Naive thymus-derived CD8-positive, alpha-beta T cell (primary cell): ENCODE measurements at regions not wholly inside any gene's neighbourhood (a gene's known extent, or its start where the extent isn't known, plus 50 kb on each side); places are given as distances from the start of the nearest gene placed in this dataset.
"Not testable (repeated sequence)": the region's sequence is repeated elsewhere in the genome, so short reads cannot be mapped to it uniquely, and the experiment has no call there.

ENCODE experiments used
- ATAC-seq, 2 donors: fragments of 150-1000 bp; cut with Tn5 transposase in 1 of 2; sonication (Bioruptor Pico), chemical (Tn5 transposase) in 1 of 2; 1 replicate in 1 of 2; 2 replicates in 1 of 2; pipeline ENCODE4 v1.10.0; 2021; ENCODE audit warnings: mild to moderate bottlenecking in 2 of 2, moderate library complexity in 2 of 2
- POLR2A ChIA-PET: fragments of 350-600 bp; sonication (Branson Sonifier 250); formaldehyde crosslinking; loops from one replicate; lab custom pipeline; 2021; ENCODE audit warnings: antibody characterized with exemption; lab: Charles Lee
- DNase-seq, 10 donors: peaks; one replicate each; pipeline versions ENCODE4 v3.0.0 to v3.0.0-alpha.2; 2020 to 2022
- H3K27ac Mint-ChIP-seq, 10 donors: one replicate each; pipeline ENCODE4 v1.8.0; 2020 to 2022; ENCODE audit warnings: mild to moderate bottlenecking in 10 of 10, mixed read lengths in 10 of 10, moderate library complexity in 4 of 10, inconsistent platforms in 1 of 10
- H3K27me3 Mint-ChIP-seq, 5 donors: one replicate each; pipeline ENCODE4 v1.8.0; 2021 to 2022; ENCODE audit warnings: mixed read lengths in 5 of 5
- H3K36me3 Mint-ChIP-seq, 3 donors: one replicate each; pipeline ENCODE4 v1.8.0; 2020 to 2022; ENCODE audit warnings: mixed read lengths in 3 of 3, mild to moderate bottlenecking in 2 of 3, inconsistent platforms in 1 of 3
- H3K4me1 Mint-ChIP-seq, 4 donors: one replicate each; pipeline ENCODE4 v1.8.0; 2021 to 2022; ENCODE audit warnings: mixed read lengths in 4 of 4
- H3K4me3 Mint-ChIP-seq, 10 donors: one replicate each; pipeline ENCODE4 v1.8.0; 2020 to 2022; ENCODE audit warnings: mild to moderate bottlenecking in 10 of 10, mixed read lengths in 10 of 10, moderate library complexity in 6 of 10, inconsistent platforms in 1 of 10
- H3K9me3 Mint-ChIP-seq, 9 donors: one replicate each; pipeline ENCODE4 v1.8.0; 2020 to 2022; ENCODE audit warnings: mixed read lengths in 9 of 9, mild to moderate bottlenecking in 3 of 9, inconsistent platforms in 1 of 9, moderate library complexity in 1 of 9

DNA sequence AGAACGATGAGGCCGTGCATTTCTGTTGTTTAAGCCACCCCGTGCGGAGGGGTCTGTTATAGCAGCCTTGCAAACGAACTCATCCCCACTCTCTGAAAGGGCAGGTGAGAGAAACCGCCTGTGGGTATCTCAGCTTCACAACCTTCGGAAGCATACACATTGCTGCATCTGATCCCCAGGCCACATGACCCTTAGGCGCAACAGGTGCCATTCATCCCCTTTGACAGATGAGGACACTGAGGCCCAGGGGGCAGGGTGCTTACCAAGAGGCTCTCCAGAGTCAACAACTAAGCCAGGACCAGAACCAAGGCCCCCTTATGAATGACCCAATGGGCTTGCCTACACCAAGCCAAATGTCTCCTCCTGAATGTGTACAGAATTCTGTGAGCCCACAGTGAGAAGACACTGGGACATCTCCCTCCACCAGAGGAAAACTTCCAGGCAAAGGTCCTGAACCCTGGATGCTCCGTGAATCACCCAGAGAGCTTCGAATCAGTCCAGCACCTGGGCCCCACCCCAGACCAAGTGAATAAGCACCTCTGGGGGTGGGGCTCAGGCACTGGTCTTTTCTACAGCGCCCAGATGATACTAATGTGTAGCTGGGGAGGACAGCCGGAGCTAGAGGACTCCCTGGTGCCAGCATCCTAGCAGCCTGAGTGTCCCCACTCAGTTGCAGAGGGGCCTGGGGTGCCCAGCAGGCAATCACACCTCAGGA is 83.2 kb downstream of the BUD13 start:
- no peak for DNase-seq
- Mint-ChIP-seq H3K4me3 (no peak overlapping the region), H3K4me1 (peaks cover 0 to 2% (median 0%) of the 10 kb centered on the region in 4 donors), H3K27ac (no peak overlapping the region), H3K9me3 (no peaks in the 10 kb centered on the region), H3K36me3 (no peaks in the 10 kb centered on the region), H3K27me3 (peaks cover 2 to 15% (median 9%) of the 10 kb centered on the region in 5 donors)
- POLR2A ChIA-PET = no interaction called here
- no peak for ATAC-seq

DNA sequence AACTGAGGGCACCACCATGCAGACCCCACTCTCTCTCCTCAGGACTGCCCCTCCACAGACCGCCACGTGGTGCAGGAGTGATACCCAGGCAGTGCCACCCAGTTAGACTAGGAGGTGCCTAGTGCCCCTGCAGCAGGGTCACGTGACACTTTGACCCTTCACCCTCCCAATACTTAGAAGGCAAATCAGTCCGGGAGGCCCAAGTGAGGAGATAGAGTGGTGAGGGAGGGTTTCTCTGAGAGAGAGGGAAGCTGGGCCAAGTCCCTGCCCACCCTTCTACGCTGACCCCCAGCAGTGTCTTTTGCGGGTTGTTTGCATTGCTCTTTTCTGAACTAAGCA is 84.6 kb downstream of the BUD13 start:
- POLR2A ChIA-PET = no interaction called here
- Mint-ChIP-seq H3K36me3 (no peaks in the 10 kb centered on the region), H3K4me3 (no peak overlapping the region), H3K9me3 (peaks cover 0 to 13% (median 0%) of the 10 kb centered on the region in 9 donors), H3K4me1 (peaks cover 0 to 2% (median 0%) of the 10 kb centered on the region in 4 donors), H3K27me3 (peaks cover 2 to 16% (median 9%) of the 10 kb centered on the region in 5 donors), H3K27ac (no peak overlapping the region)
- ATAC-seq (no peak), DNase-seq (no peak)

DNA sequence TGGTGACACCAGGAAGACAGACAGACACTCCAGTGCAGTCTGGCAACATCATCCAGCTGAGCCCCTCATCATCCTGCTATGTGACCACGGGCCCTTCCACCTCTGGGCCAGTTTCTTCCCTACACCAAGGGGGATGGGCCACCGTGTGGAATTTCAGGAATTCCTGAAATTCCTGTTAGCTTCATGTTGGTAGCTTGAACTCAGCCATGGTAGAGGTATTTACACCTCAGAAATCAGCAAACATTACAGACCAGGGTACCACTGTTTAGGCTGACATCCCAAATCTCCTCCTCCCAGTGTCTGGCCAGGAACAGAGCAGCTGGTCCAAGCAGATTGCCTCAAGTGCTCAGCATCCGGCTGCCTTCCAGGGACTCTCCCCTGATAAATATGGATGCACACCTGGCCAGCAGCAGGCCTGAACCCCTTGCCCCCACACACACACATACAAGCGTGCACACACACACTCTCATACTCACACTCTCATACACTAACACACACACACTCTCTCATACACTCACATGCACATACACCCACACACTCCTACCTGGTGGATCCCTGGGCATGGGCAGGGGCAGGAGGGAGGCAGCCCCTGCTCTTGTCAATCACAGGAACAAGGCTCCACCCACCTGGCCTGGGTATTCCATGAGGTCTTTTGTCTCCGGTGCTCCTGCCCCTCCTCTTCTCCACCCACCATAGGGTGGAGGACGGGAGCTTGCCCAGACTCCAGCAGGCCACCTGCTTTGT is 85.2 kb downstream of the BUD13 start:
- H3K36me3 Mint-ChIP-seq = no peaks in the 10 kb centered on the region
- no peak overlapping the region for H3K4me3 Mint-ChIP-seq
- H3K4me1 Mint-ChIP-seq = peaks cover 0 to 2% (median 0%) of the 10 kb centered on the region in 4 donors
- peaks cover 2 to 15% (median 9%) of the 10 kb centered on the region in 5 donors for H3K27me3 Mint-ChIP-seq
- no peak for DNase-seq
- POLR2A ChIA-PET = no interaction called here
- peak overlapping the region in 1 of 10 donors; percentile 7 for H3K27ac Mint-ChIP-seq
- no peak for ATAC-seq
- peaks cover 0 to 15% (median 0%) of the 10 kb centered on the region in 9 donors for H3K9me3 Mint-ChIP-seq

DNA sequence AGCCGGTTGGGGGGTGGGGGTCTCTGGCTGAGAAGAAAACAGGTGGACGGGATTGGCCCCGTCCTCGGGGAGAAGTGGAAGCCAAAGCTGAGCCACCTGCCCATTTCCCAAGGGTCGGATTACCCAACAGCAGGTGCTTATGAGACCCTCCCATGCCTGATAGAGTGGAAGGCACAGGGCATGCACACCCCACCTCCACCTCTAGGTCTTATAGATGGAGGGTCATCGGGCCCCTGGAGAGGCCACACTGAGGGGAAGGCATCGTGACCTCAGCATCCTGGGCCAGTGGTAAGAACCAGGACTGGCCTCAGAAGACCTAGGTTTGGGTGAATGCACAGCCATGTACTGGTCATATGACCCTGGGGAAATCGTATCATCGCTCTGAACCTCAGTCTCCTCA is 85.9 kb downstream of the BUD13 start:
- POLR2A ChIA-PET = no interaction called here
- H3K9me3 Mint-ChIP-seq = peaks cover 0 to 15% (median 0%) of the 10 kb centered on the region in 9 donors
- H3K4me1 Mint-ChIP-seq = peaks cover 0 to 2% (median 0%) of the 10 kb centered on the region in 4 donors
- H3K4me3 Mint-ChIP-seq = no peak overlapping the region
- DNase-seq (no peak), ATAC-seq (no peak)
- peaks cover 2 to 15% (median 9%) of the 10 kb centered on the region in 5 donors for H3K27me3 Mint-ChIP-seq
- H3K36me3 Mint-ChIP-seq = no peaks in the 10 kb centered on the region
- H3K27ac Mint-ChIP-seq = no peak overlapping the region

DNA sequence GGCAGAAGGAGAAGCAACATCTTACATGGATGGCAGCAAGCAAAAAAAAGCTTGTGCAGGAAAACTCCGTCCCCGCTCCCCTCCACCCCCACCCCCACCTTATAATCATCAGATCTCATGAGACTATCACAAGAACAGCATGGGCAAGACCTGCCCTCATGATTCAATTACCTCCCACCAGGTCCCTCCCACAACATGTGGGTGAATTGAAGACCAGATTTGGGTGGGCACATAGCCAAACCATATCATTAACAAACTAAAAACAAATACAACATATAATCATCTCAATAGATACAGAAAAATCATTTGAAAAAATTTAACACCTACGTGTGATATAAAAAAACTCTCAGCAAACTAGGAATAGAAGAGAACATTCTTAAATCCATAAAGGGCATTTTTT is 88.8 kb downstream of the BUD13 start:
- H3K36me3 Mint-ChIP-seq = no peaks in the 10 kb centered on the region
- ATAC-seq (no peak), DNase-seq (no peak)
- POLR2A ChIA-PET = no interaction called here
- H3K27ac Mint-ChIP-seq = no peak overlapping the region
- H3K9me3 Mint-ChIP-seq = peaks cover 0 to 15% (median 0%) of the 10 kb centered on the region in 9 donors
- peaks cover 6 to 25% (median 15%) of the 10 kb centered on the region in 5 donors for H3K27me3 Mint-ChIP-seq
- no peaks in the 10 kb centered on the region for H3K4me1 Mint-ChIP-seq
- H3K4me3 Mint-ChIP-seq = no peak overlapping the region

DNA sequence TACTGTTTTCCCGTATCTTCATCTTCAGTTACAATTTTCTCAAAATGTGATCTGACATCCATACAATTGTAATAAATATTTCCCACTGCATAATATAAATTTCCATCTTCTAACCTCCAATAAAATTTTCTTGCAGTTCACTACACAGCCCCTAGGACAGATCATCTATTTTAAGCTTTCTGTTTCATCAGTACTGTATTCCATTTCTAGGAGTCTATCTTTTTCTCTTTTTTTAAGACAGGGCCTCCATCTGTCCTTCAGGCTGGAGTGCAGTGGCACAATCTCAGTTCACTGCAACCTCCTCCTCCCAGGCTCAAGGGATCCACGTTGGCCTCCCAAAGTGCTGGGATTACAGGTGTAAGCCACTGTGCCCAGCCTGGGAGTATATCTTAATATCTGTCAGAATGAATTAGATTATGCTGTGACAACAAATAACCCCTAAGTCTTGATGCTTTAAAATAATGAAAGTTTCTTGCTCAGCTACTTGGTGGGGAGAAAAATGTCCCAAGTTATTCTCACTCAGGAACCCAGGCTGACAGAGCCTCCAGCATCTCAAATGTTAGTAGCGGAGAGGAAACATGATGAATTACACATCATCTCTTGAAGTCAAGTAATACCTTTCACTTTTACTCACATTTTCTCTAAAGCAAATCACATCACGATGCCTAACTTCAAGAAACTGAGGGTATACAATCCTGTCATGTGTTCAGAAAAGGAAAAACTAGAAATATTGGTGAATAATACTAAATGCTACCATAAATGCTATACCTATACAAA is 92.2 kb downstream of the BUD13 start:
- DNase-seq (no peak), ATAC-seq (no peak)
- POLR2A ChIA-PET = no interaction called here
- H3K36me3 Mint-ChIP-seq = peaks cover 0 to 5% (median 0%) of the 10 kb centered on the region in 3 donors
- H3K4me1 Mint-ChIP-seq = no peaks in the 10 kb centered on the region
- no peak overlapping the region for H3K27ac Mint-ChIP-seq
- peaks cover 6 to 11% (median 6%) of the 10 kb centered on the region in 5 donors for H3K27me3 Mint-ChIP-seq
- peaks cover 0 to 24% (median 8%) of the 10 kb centered on the region in 9 donors for H3K9me3 Mint-ChIP-seq
- H3K4me3 Mint-ChIP-seq = no peak overlapping the region

DNA sequence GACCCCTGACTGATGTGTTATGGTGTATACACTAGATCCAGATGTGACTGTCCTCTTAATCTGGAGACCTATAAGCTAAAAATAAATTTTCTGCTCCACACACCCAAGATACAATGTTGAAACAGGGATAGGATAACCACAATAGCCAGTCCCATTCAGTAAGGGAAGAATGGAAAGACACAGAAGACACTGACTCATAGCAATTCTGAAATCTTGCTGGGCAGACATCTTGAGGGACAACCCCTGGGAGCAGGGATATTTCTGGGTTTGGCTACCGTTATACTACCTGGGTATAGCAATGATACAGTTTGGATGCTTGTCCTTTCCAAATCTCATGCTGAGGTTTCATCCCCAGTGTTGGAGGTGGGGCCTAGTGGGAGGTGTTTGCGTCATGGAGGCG is 93.9 kb downstream of the BUD13 start:
- DNase-seq (no peak), ATAC-seq (no peak)
- H3K27me3 Mint-ChIP-seq = peaks cover 3 to 10% (median 3%) of the 10 kb centered on the region in 5 donors
- no peak overlapping the region for H3K27ac Mint-ChIP-seq
- peaks cover 0 to 28% (median 16%) of the 10 kb centered on the region in 9 donors for H3K9me3 Mint-ChIP-seq
- peaks cover 0 to 9% (median 0%) of the 10 kb centered on the region in 3 donors for H3K36me3 Mint-ChIP-seq
- H3K4me1 Mint-ChIP-seq = no peaks in the 10 kb centered on the region
- no peak overlapping the region for H3K4me3 Mint-ChIP-seq
- POLR2A ChIA-PET = no interaction called here

DNA sequence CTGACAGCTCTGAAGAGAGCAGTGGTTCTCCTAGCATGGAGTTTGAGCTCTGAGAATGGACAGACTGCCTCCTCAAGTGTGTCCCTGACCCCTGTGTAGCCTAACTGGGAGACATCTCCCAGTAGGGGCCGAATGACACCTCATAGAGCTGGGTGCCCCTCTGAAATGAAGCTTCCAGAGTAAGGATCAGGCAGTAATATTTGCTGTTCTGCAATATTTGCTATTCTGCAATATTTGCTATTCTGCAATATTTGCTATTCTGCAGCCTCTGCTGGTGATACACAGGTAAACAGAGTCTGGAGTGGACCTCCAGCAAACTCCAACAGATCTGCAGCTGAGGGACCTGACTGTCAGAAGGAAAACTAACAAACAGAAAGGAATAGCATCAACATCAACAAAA is 105.5 kb downstream of the BUD13 start:
- H3K4me3 Mint-ChIP-seq, POLR2A ChIA-PET, H3K4me1 Mint-ChIP-seq, H3K27ac Mint-ChIP-seq, ATAC-seq, DNase-seq: not testable (repeated sequence)
- Mint-ChIP-seq H3K36me3 (peaks cover 0 to 28% (median 4%) of the 10 kb centered on the region in 3 donors), H3K27me3 (peaks cover 26 to 66% (median 34%) of the 10 kb centered on the region in 5 donors), H3K9me3 (peaks cover 18 to 70% (median 44%) of the 10 kb centered on the region in 9 donors)

DNA sequence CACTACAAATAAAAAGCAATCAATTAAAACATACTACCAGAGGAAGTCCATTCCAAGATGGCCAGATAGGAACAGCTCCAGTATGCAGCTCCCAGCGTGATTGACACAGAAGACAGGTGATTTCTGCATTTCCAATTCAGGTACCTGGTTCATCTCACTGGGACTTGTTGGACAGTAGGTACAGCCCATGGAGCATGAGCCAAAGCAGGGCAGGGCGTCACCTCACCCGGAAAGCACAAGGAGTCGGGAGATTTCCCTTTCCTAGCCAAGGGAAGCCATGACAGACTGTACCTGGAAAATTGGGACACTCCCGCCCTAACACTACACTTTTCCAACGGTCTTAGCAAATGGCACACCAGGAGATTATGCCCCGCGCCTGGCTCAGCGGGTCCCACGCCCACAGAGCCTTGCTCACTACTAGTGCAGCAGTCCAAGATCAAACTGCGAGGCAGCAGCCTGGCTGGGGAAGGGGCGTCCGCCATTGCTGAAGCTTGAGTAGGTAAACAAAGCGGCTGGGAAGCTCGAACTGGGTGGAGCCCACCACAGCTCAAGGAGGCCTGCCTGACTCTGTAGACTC is 106.0 kb downstream of the BUD13 start:
- ATAC-seq, H3K4me3 Mint-ChIP-seq, POLR2A ChIA-PET, H3K4me1 Mint-ChIP-seq, H3K27ac Mint-ChIP-seq, DNase-seq: not testable (repeated sequence)
- H3K9me3 Mint-ChIP-seq = peaks cover 18 to 68% (median 44%) of the 10 kb centered on the region in 9 donors
- peaks cover 0 to 28% (median 4%) of the 10 kb centered on the region in 3 donors for H3K36me3 Mint-ChIP-seq
- H3K27me3 Mint-ChIP-seq = peaks cover 26 to 72% (median 38%) of the 10 kb centered on the region in 5 donors

DNA sequence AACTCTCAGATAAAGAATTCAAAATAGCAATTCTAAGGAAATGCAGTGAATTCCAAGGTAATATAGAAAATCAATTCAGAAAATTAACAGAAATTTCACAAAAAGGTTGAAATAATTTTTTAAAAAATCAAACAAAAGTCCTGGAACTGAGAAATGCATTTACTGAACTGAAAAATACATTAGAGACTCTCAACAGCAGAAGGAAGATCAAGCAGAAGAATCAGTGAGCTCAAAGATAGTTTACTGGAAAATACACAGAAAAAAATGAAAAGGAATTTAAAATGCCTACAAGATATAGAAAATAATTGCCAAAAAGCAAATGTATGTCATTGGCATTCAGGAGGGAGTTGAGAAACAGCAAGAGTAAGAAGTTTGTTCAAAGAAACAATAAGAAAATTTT is 107.3 kb downstream of the BUD13 start:
- ATAC-seq (no peak), DNase-seq (no peak)
- H3K4me3 Mint-ChIP-seq = no peak overlapping the region
- H3K27ac Mint-ChIP-seq = no peak overlapping the region
- POLR2A ChIA-PET = no interaction called here
- peaks cover 18 to 57% (median 42%) of the 10 kb centered on the region in 9 donors for H3K9me3 Mint-ChIP-seq
- H3K27me3 Mint-ChIP-seq = peaks cover 32 to 79% (median 48%) of the 10 kb centered on the region in 5 donors
- no peaks in the 10 kb centered on the region for H3K4me1 Mint-ChIP-seq
- H3K36me3 Mint-ChIP-seq = peaks cover 0 to 28% (median 4%) of the 10 kb centered on the region in 3 donors

DNA sequence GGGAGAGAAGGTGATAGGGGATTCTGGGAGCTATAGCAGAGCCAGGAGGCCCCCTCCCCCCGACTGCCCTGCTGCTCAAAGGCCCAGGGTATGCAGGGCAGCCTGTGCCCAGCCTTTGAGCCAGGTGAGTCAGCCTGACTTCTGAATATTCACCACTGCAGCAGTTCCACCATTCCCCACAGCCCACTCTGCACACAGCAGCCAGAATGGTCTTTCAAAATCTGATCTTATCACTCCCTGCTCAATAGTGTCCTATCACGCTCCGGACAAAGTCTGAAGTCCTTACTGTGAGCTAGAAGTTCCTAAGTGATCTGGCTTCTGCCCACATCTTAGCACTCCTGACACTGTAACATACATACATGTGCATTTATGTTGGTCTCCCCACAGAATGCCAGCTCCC is 111.7 kb downstream of the BUD13 start:
- peak overlapping the region in 1 of 10 donors; percentile 0 for H3K27ac Mint-ChIP-seq
- DNase-seq (no peak), ATAC-seq (no peak)
- peaks cover 0 to 19% (median 0%) of the 10 kb centered on the region in 3 donors for H3K36me3 Mint-ChIP-seq
- POLR2A ChIA-PET = no interaction called here
- H3K4me3 Mint-ChIP-seq = no peak overlapping the region
- H3K27me3 Mint-ChIP-seq = peaks cover 24 to 61% (median 50%) of the 10 kb centered on the region in 5 donors
- H3K4me1 Mint-ChIP-seq = peaks cover 0 to 2% (median 0%) of the 10 kb centered on the region in 4 donors
- H3K9me3 Mint-ChIP-seq = peaks cover 10 to 32% (median 23%) of the 10 kb centered on the region in 9 donors

DNA sequence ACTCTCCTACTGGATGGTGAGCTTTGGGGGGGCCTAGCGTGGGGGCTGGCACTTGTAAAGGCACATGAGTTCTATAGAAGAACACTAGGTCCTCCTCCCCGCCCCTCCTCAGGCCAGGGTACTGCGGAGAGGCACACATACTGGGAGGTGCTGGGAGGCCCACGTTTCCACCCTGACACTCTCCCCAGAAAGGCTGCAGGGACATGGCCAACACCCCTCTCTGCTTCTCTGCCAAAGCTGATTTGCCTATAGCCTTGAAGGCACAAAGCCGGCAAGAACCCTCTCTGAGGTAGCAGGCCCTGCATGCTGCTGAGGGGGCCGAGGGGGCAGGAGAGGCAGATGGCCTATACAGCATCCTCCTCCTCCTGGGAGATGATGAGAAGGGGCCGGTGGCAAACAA is 112.8 kb downstream of the BUD13 start:
- H3K27ac Mint-ChIP-seq = no peak overlapping the region
- peaks cover 0 to 2% (median 0%) of the 10 kb centered on the region in 4 donors for H3K4me1 Mint-ChIP-seq
- no peak for ATAC-seq

More for the DNA sequence above, 112.8 kb downstream of the BUD13 start:
- Mint-ChIP-seq H3K36me3 (peaks cover 0 to 15% (median 0%) of the 10 kb centered on the region in 3 donors), H3K4me3 (no peak overlapping the region), H3K9me3 (peaks cover 1 to 32% (median 14%) of the 10 kb centered on the region in 9 donors), H3K27me3 (peaks cover 20 to 64% (median 48%) of the 10 kb centered on the region in 5 donors)
- POLR2A ChIA-PET = no interaction called here
- no peak for DNase-seq
